HG03135 (cell line): ENCODE measurements at regions not wholly inside any gene's neighbourhood (a gene's known extent, or its start where the extent isn't known, plus 50 kb on each side); places are given as distances from the start of the nearest gene placed in this dataset.

Experiments used
- ATAC-seq: cut with Tn5 transposase; IDR thresholded peaks from one replicate; pipeline ENCODE4 v1.9.1; 2021; ENCODE audit warnings: mild to moderate bottlenecking, moderate library complexity; ENCODE audit not compliant: unreplicated experiment

GRCh38 chr2:196248467-196249094, 77.2 kb upstream of the STK17B start:
- no peak for ATAC-seq

GRCh38 chr2:196249171-196249570, 77.8 kb upstream of the STK17B start:
- ATAC-seq, result no peak

- ATAC-seq, result peak; percentile 85
These were observed 78.5 kb upstream of the STK17B start for GRCh38 chr2:196249860-196250259.

DNA sequence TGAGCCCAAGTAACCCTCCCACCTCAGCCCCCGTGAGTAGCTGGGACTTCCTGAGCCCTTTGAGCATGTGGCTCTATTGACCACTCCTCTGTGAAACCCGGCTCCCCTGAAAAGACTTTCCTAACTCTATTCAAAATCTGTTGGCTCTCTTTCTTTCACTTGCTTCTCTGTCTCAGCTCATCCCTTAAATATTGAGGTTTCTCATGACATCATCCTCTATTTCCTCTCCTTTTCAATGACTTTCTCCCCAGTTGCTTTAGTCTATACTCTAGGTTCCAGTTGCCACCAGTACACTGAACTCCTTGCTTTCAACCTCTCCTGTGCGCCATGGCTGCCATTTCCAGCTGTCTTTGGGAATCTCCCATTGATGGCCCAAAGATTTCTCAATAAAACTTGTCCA, 79.8 kb upstream of the STK17B start:
- ATAC-seq, result no peak

GRCh38 chr2:196252408-196253115, 81.2 kb upstream of the STK17B start:
- no peak for ATAC-seq

DNA sequence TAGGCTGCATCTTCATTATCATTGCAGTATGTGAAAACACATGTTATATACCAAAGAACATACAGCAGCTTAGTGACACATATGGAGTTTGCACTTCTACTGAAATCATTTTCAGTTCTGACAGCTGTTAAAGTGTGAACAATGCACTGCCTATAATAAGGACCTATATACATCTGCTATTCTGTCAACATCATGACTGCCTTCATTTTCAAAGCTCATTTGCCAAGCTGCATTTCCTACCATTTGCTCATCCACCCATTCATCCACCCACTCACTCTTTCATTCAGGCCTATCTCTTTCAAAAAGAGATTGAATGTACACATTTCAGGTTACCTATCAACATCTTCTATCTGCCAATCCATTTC, 81.7 kb upstream of the STK17B start:
- no peak for ATAC-seq

DNA sequence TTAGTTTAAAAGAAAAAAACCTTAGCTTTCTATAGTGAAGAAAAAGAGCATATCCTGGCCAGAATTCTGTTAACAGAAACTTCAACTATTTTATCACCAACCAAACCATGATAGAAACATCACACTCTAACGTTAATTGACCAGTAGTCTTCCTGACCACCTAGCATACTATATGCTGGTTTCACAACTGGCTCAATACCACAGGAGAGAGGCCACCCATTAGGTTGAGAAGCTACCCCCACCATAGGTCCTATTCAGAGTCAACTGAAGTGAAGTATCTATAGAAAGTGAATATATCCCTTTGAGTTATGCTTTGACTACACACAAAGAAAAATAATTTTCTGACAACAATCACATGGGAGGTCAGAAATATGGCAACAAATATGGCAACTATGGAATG, 85.2 kb upstream of the STK17B start:
- no peak for ATAC-seq

DNA sequence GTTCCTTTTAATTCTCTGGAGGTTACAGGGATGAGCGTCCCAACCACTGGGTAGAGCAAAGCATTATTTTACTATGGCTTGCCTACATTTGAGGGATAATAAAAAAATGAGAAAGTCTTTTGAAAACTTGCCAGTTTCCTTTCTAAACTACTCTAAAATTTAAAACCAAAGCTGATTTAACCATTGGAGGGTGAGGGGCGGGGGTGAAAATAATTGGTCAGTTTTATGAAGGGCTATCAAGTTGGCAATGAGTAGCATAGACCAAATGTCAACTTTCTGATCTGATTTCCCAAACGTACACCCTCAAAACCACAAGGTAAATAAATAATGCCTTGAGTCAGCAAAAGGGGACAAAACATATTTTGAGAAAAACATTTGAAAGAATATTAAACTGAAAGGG, 85.7 kb upstream of the STK17B start:
- no peak for ATAC-seq

DNA sequence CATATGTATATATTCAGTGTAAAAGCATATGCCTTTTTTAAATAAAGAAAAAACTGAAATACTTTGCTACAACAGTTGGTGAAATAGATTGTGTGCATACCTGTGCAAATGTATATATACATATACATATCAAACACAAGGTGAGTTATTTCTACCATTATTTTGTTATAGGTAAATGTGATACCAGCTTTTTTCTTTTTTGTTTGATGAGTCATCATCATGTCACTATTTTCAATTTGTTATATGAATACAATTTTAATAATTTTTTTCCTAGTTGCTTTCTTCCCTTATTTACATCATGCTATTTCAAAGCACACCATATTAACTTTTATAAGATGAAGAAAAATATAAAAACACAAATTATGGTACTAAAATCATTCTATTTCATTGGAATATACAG, 87.0 kb upstream of the STK17B start:
- ATAC-seq, result no peak

GRCh38 chr2:196259507-196260481, 88.4 kb upstream of the STK17B start:
- no peak for ATAC-seq

DNA sequence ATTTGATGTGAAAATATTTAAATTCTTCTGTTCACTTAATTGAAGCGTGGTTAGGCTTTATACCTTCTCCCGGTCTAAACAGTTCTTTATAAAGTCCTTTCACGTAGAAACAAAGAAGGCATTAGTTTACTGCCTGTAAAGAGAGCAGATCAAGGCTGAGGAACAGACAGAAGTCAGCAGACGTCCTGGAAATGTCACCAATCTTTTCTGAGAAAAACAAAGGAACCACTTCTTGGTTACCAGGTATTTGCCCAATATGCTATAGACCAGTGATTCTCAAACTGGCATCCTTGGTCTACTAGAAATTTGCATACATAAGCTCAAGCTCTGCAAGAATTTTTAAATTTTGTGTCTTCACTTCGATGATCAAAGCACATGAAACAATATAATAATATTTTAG, 89.2 kb upstream of the STK17B start:
- ATAC-seq, result no peak

DNA sequence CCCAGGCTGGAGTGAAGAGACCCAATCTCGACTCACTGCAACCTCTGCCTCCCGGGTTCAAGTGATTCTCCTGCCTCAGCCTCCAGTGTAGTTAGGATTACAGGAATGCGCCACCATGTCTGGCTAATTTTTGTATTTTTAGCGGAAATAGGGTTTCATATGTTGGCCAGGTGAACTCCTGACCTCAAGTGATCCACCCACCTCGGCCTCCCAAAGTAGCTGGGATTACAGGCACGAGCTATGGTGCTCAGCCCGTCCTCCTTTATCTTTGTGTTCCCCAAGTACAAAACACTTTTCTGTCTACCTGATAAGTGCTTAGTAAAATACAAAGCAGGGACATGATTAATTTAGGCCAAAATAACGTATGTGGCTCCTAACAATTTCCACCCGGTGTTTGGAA, 91.2 kb upstream of the STK17B start:
- no peak for ATAC-seq

GRCh38 chr2:196263181-196263747, 91.9 kb upstream of the STK17B start:
- peak; percentile 88 for ATAC-seq

GRCh38 chr2:196266351-196266750, 95.0 kb upstream of the STK17B start:
- ATAC-seq, result no peak

GRCh38 chr2:196266855-196267254, 95.5 kb upstream of the STK17B start:
- no peak for ATAC-seq

DNA sequence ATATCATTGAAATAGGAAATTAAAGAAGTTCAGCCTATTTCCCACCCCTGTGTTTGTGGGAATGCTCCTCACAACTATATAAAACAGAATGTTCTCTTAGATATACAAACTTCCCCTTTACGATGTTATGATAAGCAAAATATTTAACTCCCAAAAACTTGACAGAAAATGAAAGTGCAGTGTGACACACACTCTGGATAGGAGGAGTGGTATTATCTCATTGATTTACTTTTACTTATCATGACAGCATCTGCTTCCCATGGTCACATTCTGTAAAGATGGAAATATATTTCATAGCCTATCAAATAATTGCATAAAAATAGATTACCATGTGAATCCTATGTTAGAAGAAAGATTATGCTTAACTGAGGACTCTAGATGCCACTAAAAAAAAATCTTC, 96.6 kb upstream of the STK17B start:
- ATAC-seq, result no peak

DNA sequence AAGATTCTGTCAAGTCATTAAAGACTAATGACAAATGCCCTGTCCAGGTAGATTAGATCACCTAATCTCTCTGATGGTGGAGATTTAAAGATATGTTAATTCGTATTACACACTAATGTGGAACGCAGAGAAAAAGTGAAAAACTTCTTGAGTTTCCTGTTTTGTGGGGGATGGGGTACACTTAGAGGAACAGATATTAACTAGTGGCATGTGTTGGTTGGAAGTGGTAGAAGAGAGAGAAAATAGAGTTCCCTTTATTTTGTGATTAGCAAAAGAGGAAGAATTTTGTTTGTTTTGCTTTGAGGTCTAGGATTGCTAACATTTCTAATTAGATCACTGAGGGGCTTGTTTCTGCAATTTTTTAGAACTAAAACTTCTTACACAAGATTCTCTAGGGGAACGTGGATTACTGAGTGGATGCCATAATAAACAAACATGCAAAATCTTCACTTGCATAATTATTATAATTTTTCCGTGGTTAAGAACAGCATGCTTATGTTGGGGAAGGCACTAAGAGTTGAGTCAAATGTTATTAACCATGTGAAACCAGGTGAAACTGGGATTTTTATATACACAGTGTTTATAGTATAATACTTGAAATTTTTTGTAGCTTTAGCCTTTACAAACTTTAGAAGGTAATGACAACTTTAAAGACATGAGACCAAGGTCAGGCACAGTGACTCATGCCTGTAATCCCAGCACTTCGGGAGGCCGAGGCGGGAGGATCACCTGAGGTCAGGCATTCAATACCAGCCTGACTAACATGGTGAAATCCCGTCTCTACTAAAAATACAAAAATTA, 97.4 kb upstream of the STK17B start:
- ATAC-seq, result peak; percentile 56

- ATAC-seq, result no peak
These were observed 100.4 kb upstream of the STK17B start for GRCh38 chr2:196271795-196272194.

DNA sequence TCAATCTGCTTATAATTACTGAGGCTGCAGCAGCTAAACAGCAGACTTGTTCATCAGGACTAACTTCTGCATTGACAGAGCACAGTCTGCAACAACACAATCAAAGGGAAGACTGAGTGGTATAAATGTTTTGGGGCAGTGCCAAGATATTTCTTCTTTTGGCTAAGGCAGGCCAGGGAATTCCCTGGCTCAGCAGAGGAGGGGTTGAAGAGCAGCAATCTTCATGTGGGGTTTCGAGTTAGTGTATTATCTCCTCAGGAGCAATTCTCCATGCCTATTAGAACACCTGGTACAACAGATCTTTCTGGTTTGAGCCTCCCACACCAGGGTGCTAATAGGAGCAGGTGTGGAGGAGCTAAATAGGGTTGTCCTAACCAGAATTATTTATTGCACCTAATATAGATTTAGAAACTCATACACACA, 103.0 kb upstream of the STK17B start:
- no peak for ATAC-seq

DNA sequence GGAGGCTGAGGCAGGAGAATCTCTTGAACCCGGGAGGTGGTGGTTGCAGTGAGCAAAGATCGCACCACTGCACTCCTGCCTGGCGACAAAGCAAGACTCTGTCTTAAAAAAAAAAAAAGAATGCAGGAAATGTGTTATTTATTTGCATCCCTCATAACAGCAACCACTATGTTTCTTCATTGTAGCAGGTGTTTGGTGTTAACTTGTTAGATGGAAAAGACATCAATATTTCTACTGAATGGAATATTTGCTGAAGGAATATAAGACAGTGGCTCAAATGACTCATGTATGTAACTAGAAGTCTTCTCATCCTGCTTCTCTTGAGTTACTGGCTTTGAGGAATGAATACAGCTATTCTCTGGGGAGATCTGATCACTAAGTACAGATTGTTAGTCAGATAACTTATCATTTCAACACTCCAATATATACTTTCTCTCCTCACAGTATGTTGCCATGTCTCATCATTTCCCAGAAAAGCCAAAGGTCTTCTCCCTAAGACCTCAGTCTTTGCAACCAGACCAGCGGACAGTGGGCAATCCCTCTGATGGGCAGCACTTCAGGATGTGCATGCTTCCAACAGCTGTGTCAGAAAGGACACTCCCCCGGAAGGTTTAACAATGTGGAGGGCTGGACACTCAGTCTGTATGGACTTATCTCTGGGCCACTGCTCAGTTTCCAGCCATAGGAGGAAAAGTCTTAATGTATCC, 104.4 kb upstream of the STK17B start:
- ATAC-seq, result no peak
